NCI-H1436 (cell line): ENCODE measurements at regions not wholly inside any gene's neighbourhood (a gene's known extent, or its start where the extent isn't known, plus 50 kb on each side); places are given as distances from the start of the nearest gene placed in this dataset.

Source experiments
- DNase-seq: peaks from one replicate; lab custom pipeline; 2025; lab: John Stamatoyannopoulos, UW

DNA sequence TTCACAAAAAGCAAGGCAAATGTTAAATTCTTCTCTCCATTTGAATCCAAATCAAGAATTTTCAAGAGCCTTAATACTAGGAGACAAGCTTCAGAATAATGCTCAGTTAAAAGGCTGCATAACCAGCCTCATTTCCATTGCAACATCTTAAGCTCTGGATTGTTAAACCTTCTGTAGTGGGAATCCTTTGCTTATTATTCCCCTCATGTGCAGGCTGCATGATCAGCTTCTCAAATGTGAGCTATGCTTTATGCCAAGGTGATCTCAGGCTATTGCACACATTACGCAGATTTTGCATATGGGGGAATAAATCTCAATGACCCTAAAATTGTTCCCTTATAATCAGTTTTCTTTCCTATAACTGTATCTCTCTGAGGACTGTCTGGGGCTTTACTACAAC lies 71.7 kb upstream of the CCDC196 start:
- no peak for DNase-seq

DNA sequence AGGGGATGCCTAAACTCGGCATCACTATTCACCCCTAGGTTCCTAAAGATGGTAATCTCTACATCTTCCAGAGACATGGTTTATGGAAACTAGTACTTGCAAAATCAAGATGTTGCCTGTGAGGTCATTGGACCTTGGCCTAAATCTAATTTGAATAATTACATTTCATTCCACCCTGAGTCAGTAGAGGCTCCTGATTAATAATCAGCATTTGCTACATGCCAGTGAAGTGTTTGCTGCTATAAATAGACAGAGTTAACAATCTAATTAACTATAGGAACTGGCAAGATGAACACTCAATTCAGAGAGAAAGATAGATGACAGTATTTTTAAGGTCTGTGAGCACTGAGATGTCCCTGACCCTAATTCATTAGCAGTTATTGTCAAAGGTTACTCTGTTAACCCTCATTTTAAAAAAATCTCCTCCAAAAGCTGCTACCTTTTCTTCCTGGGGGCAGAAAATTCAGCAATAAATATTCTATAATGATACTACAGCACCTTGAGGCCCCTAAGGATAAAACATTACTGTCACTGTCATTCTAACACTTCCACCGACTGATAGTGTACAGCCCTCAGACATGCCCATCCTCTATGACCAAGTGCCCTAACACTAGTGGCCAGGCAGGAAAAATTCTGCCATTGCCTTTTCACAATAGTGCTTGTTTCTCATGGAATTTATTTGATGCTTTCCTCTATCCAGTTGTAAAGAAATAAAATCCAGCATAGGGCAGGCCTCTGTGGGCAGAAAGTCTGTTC lies 65.7 kb upstream of the CCDC196 start:
- no peak for DNase-seq

DNA sequence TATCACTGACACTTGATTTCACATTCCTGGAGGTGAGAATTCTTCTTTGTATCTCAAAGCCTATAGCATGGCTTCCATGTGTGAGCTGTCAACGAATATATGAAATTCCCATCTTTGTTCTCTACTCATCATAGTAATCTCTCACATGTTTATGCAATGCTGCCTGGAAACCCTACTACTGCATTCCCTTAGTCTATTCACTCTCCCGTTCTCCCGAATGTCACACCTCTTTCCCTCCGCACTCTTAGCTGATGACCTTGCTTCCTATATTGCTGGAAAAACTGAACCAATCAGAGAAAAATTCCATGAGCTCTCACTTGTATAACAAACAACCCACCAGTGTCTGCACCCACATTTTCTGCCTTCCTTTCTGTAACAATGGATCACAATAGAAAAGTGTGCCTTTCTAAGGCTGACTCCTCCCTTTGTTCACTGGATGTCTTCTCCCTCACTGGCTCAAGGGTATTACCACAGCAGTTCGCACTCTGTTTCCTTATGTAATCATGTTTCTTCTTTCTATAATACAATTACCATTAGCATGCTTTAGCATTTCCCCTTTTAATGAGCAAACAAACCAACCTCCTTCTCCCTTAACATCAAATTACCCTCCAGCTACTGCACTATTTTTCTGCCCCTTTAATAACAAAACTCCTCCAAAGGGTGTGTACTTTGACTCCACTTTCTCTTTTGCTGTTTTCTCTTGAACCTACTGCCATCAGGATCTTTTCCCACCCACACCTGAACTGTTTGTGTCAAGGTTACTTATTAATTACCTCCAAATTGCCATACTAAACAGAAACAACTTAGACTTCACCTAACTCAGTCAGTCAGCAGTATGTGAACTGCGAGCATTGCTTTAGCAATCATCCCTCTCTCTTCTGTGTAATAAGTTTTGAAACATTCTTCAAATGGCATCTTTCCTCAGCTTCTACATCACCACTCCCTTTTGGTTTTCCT lies 63.9 kb upstream of the CCDC196 start:
- no peak for DNase-seq

DNA sequence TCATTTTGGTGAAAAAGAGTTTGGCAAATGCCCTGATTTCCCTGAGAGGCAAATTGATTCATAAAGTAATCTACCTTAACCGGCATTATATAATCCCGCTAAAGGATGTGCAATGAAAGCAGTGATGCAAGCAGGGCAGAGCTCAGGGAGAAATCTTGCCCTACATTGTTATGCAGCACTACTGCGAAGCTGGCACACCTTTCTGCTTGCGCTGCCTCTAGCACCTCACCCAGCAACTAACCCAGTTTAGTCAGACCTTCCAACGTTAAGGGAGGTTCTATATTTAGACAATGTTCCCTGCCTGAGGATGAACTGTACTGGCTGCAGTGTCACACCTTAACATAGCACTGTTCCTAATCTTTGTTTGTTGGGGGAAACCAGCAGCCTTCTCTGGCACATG lies 60.8 kb upstream of the CCDC196 start:
- no peak for DNase-seq

DNA sequence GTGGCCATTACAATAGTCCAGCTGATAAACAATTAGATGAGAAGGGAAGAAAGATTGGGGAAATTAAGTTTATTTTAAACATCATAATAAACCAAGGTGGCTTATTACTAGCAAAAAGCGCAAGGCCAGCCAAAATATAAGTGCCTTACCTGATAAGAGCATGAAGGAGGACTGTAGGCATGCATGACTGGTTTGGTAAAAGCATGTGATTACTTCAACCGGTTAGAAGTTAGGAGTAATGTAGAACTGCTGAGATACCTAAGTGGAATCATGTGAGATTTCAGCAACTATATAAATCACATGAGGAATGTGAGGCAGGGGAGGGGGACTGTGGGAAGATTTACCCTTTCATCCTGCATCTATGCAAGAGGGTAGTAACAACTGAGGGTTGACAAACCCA lies 59.7 kb upstream of the CCDC196 start:
- no peak for DNase-seq

DNA sequence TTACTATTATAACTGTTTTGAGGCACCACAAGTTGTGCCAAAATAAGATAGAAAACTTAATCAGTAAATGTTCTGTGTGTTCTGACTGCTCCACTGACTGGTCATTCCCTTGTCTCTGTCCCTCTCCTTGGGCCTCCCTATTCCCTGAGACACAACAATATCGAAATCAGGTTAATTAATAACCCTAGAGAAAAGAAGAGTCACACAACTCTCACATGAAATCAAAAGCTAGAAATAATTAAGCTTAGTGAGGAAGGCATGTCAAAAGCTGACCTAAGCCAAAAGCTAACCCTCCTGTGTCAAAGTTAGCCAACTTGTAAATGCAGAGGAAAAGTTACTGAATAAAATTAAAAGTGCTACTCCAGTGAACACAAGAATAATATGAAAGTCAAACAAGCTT lies 53.8 kb upstream of the CCDC196 start:
- no peak for DNase-seq

DNA sequence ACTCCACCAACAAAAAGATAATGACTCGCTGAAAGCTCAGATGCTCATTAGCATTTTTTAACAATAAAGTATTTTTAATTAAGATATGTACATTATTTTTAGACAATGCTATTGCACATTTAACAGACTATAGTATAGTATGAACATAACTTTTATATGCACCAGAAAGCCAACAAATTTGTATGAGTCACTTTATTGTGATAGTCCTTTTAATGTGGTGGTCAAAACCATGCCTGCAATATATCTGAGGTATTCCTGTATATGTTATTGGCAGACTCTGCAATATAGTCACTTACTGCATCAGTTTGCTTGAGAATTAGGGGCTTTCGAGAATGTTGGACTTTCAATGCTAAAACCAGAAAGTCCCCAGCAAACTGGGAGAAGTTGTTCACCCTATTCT lies 51.7 kb upstream of the CCDC196 start:
- DNase-seq = no peak

DNA sequence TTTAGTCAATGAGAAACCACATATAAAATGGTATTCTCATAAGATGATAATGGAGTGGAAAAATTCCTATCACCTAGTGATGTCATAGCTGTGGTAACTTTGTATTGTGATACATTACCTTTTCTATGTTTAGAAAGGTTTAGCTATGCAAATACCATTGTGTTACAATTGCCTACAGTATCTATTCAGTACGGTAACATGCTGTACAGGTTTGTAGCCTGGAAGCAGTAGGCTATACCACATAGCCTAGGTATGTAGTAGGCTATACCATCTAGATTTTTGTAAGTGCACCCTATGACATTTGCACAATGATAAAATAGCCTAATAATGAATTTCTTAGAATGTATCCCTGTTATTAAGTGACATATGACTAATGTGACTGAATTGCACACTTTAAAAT lies 50.5 kb upstream of the CCDC196 start:
- no peak for DNase-seq
